ENCODE measurements at regions not wholly inside any gene's neighbourhood (a gene's known extent, or its start where the extent isn't known, plus 50 kb on each side); places are given as distances from the start of the nearest gene placed in this dataset.

DNA sequence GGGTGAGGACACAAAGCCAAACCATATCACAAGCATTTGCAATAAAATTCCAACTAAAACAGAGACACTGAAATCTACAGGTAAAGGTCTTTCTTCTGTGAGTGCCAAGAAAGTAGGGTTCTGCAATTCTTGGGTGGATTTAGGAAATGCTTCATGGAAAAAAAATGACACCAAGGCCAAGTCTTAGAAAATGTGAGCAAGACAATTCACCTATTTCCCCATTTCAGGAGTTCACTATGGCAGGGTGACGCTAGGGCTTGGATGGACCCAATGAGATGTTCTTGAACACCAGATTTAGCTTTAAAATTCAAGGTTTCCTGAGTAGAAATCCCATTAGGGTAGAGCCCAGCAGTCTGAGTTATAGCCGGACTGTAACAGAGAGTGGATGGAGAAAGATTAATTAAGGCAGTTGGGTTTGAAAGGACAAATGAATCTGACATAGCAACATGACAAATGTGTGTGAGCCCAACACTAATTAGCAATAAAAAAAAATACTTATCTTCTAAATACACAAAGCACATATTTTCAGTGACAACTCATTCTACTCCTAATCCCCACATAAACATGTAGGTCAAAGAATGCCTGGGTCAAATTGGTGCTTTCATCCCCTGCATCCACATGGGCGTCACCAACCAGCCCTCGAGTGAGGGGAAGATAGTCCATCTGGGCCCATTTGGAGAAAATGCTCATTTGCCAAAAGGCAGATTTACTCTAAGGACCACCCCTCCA lies 180.4 kb upstream of the JARID2 start:
- no peaks in the 10 kb centered on the region for H3K9me3 Mint-ChIP-seq
- no peaks in the 10 kb centered on the region for H3K4me1 ChIP-seq (ENCODE audit: insufficient read depth, low read length)
- no peaks in the 10 kb centered on the region for H3K27me3 Mint-ChIP-seq
- no peaks in the 10 kb centered on the region for H3K9me3 ChIP-seq (ENCODE audit: control insufficient read depth in 1 of 2, low read length in 2 of 2)
- H3K4me1 Mint-ChIP-seq, result peaks cover 0 to 1% (median 0%) of the 10 kb centered on the region in 4 donors
- ChIA-PET CTCF (ENCODE audit: partially characterized antibody) (no interaction called here), POLR2A (ENCODE audit: partially characterized antibody) (no interaction called here)
- DNase-seq, result no peak
- H3K4me3 ChIP-seq (ENCODE audit: low read length in 2 of 2), result no peak overlapping the region
- no peak overlapping the region for H3K4me3 Mint-ChIP-seq
- no peak overlapping the region for H3K27ac ChIP-seq (ENCODE audit: low read depth, low read length)
- intact Hi-C loops (cut with micrococcal nuclease), result no loop called here
- H3K36me3 ChIP-seq (ENCODE audit: insufficient read depth, low read length), result no peaks in the 10 kb centered on the region
- H3K36me3 Mint-ChIP-seq, result no peaks in the 10 kb centered on the region
- H3K27me3 ChIP-seq (ENCODE audit: insufficient read depth, low read length), result no peaks in the 10 kb centered on the region
- no peak overlapping the region for H3K27ac Mint-ChIP-seq

DNA sequence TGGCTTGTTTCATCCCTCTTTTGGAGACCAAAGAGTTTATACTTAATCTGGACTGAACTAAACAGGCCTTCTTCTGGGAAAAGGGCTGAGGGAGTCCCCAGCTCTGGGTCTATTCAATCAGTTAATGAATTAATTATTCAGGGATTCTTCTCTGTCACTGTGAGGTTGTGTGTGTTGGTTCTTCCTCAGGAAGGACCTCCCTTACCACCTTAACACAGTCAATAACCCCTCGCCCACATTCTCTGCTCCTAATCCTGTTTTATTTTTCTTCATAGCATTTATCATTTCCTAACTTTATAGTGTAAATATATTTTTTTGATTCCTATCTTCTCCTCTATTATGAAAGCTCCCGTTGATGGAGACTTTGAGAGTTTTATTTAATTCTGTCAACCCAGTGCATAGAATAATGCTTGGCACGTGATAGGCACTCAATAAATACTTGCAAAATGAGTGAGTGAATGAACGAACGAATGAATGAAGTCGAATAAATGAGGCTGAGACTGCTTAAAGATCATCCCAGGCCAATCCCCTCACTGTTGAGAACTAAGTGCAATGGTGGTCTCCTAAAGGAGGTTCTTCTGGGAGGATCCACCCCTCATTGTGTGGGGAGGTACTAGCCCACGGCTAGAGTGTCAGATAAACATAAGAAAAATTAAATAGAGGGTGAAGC lies 179.6 kb upstream of the JARID2 start:
- H3K4me1 ChIP-seq (ENCODE audit: insufficient read depth, low read length), result no peaks in the 10 kb centered on the region

DNA sequence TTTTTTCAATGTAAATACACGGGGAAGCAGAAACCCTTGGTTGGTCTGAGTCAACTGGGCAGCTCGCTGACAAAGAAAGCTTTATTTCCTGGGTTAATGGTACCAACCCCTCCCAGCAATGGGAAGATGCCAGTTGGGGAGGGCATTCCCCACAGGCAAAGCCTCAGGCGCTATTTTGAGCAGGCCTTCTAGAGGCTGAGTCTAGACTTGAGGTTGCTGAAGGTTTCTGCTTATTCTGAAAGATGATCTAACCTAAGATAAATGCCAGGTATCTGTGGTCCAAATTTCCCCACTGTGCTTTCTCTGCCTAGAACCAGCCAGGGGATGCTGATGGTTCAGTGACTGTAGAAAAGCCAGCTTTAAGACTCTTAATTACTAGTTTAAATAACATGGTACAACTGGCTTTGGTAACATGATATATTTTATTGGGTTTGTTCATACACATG lies 172.5 kb upstream of the JARID2 start:
- intact Hi-C loops (cut with micrococcal nuclease), result no loop called here
- ChIA-PET POLR2A (ENCODE audit: partially characterized antibody) (no interaction called here), CTCF (ENCODE audit: partially characterized antibody) (no interaction called here)
- Histone ChIP-seq H3K9me3 (ENCODE audit: control insufficient read depth in 1 of 2, low read length in 2 of 2) (no peaks in the 10 kb centered on the region), H3K27me3 (ENCODE audit: insufficient read depth, low read length) (no peaks in the 10 kb centered on the region), H3K27ac (ENCODE audit: low read depth, low read length) (no peak overlapping the region), H3K4me1 (ENCODE audit: insufficient read depth, low read length) (no peaks in the 10 kb centered on the region), H3K4me3 (ENCODE audit: low read length in 2 of 2) (no peak overlapping the region), H3K36me3 (ENCODE audit: insufficient read depth, low read length) (no peaks in the 10 kb centered on the region)
- DNase-seq, result no peak
- no peaks in the 10 kb centered on the region for H3K36me3 Mint-ChIP-seq
- no peak overlapping the region for H3K27ac Mint-ChIP-seq
- no peak overlapping the region for H3K4me3 Mint-ChIP-seq
- H3K4me1 Mint-ChIP-seq, result no peaks in the 10 kb centered on the region
- peaks cover 1 to 3% of the 10 kb centered on the region in 2 donors for H3K27me3 Mint-ChIP-seq
- no peaks in the 10 kb centered on the region for H3K9me3 Mint-ChIP-seq

More for the DNA sequence above, 179.6 kb upstream of the JARID2 start:
- Mint-ChIP-seq H3K4me3 (no peak overlapping the region), H3K27ac (no peak overlapping the region), H3K9me3 (no peaks in the 10 kb centered on the region), H3K4me1 (peaks cover 0 to 1% (median 0%) of the 10 kb centered on the region in 4 donors), H3K36me3 (no peaks in the 10 kb centered on the region), H3K27me3 (peaks cover 0 to 1% of the 10 kb centered on the region in 2 donors)
- DNase-seq, result no peak
- ChIA-PET POLR2A (ENCODE audit: partially characterized antibody) (no interaction called here), CTCF (ENCODE audit: partially characterized antibody) (no interaction called here)
- Histone ChIP-seq H3K9me3 (ENCODE audit: control insufficient read depth in 1 of 2, low read length in 2 of 2) (no peaks in the 10 kb centered on the region), H3K27me3 (ENCODE audit: insufficient read depth, low read length) (no peaks in the 10 kb centered on the region), H3K27ac (ENCODE audit: low read depth, low read length) (no peak overlapping the region), H3K36me3 (ENCODE audit: insufficient read depth, low read length) (no peaks in the 10 kb centered on the region), H3K4me3 (ENCODE audit: low read length in 2 of 2) (no peak overlapping the region)
- intact Hi-C loops (cut with micrococcal nuclease), result no loop called here

DNA sequence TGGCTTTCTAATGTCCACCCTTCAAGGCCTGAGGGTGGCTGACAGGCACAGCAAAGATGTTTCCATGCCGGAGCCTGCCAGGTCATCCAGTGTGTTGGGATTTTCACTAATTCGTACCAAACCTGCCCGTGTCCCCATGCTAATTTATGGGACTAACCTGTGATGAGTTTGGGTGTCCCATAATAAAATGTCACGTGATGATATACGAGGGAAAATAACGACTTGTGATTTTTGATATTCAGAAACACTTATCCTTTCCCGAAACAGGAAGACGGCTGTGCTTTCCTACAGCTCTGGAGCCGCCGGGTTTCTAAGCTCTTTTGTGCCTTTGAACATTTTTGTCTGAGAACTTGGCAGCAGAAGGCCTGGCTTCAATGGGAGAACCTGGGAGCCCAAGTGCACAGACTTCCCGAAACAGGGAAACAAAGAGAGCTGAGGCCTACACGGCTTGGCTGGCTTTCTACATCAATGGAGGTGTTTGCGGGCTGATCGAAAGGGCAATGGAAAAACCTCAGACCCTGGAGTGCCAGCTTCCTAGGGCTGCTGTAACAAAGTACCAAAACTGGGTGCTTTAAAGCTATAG lies 171.9 kb upstream of the JARID2 start:
- Histone ChIP-seq H3K27me3 (ENCODE audit: insufficient read depth, low read length) (no peaks in the 10 kb centered on the region), H3K27ac (ENCODE audit: low read depth, low read length) (no peak overlapping the region), H3K4me3 (ENCODE audit: low read length in 2 of 2) (no peak overlapping the region), H3K9me3 (ENCODE audit: control insufficient read depth in 1 of 2, low read length in 2 of 2) (no peaks in the 10 kb centered on the region), H3K36me3 (ENCODE audit: insufficient read depth, low read length) (no peaks in the 10 kb centered on the region), H3K4me1 (ENCODE audit: insufficient read depth, low read length) (no peaks in the 10 kb centered on the region)
- intact Hi-C loops (cut with micrococcal nuclease), result no loop called here
- ChIA-PET POLR2A (ENCODE audit: partially characterized antibody) (no interaction called here), CTCF (ENCODE audit: partially characterized antibody) (no interaction called here)
- H3K9me3 Mint-ChIP-seq, result no peaks in the 10 kb centered on the region
- no peaks in the 10 kb centered on the region for H3K4me1 Mint-ChIP-seq
- no peak for DNase-seq
- no peaks in the 10 kb centered on the region for H3K36me3 Mint-ChIP-seq
- H3K27me3 Mint-ChIP-seq, result peaks cover 1 to 3% of the 10 kb centered on the region in 2 donors
- no peak overlapping the region for H3K27ac Mint-ChIP-seq
- no peak overlapping the region for H3K4me3 Mint-ChIP-seq

DNA sequence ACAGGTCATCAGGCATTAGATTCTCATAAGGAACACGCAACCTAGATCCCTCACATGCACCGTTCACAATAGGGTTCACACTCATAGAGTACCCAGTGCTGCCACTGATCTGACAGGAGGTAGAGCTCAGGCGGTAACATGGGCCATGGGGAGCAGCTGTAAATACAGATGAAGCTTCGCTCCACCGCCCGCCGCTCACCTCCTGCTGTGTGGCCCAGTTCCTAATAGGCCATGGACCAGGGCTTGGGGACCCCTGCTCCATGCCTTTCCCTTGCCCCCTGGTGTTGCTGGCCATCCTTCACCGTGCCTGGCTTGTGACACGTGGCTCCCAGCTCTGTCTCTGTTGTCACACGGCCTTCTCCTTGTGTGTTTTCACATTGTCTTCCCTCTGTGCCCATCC lies 171.1 kb upstream of the JARID2 start:
- ChIA-PET CTCF (ENCODE audit: partially characterized antibody) (no interaction called here), POLR2A (ENCODE audit: partially characterized antibody) (no interaction called here)
- Mint-ChIP-seq H3K4me3 (no peak overlapping the region), H3K36me3 (no peaks in the 10 kb centered on the region), H3K9me3 (no peaks in the 10 kb centered on the region), H3K4me1 (no peaks in the 10 kb centered on the region), H3K27me3 (peaks cover 1 to 3% of the 10 kb centered on the region in 2 donors), H3K27ac (no peak overlapping the region)
- intact Hi-C loops (cut with micrococcal nuclease), result no loop called here
- H3K4me3 ChIP-seq (ENCODE audit: low read length in 2 of 2), result no peak overlapping the region
- no peaks in the 10 kb centered on the region for H3K9me3 ChIP-seq (ENCODE audit: control insufficient read depth in 1 of 2, low read length in 2 of 2)
- H3K4me1 ChIP-seq (ENCODE audit: insufficient read depth, low read length), result no peaks in the 10 kb centered on the region
- no peak overlapping the region for H3K27ac ChIP-seq (ENCODE audit: low read depth, low read length)
- no peak for DNase-seq
- no peaks in the 10 kb centered on the region for H3K36me3 ChIP-seq (ENCODE audit: insufficient read depth, low read length)
- no peaks in the 10 kb centered on the region for H3K27me3 ChIP-seq (ENCODE audit: insufficient read depth, low read length)

DNA sequence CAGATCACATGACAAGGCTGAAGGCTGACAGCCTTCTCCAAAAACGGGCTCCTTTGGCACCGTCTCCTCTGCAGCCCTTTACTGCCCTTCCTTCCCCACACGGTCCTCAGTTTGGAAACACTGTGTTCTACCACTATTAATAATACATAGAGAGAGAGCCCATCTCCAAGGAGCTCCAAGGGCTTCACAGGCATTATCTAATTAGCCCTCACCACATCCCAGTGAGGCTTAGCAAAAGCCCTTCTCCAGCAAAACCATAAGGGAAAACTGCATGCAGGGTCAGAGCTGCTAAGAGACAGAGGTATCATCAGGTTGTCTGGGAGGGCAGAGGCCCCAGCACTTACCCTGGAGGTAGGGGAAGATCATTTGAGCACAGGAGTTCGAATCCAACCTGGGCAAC lies 169.3 kb upstream of the JARID2 start:
- Mint-ChIP-seq H3K9me3 (no peaks in the 10 kb centered on the region), H3K4me1 (no peaks in the 10 kb centered on the region), H3K27ac (no peak overlapping the region), H3K27me3 (peaks cover 0 to 4% of the 10 kb centered on the region in 2 donors), H3K4me3 (no peak overlapping the region), H3K36me3 (no peaks in the 10 kb centered on the region)
- DNase-seq, result no peak
- no peaks in the 10 kb centered on the region for H3K4me1 ChIP-seq (ENCODE audit: insufficient read depth, low read length)
- no peaks in the 10 kb centered on the region for H3K36me3 ChIP-seq (ENCODE audit: insufficient read depth, low read length)
- POLR2A ChIA-PET (ENCODE audit: partially characterized antibody), result no interaction called here
- intact Hi-C loops (cut with micrococcal nuclease), result no loop called here
- no peak overlapping the region for H3K4me3 ChIP-seq (ENCODE audit: low read length in 2 of 2)
- no peaks in the 10 kb centered on the region for H3K9me3 ChIP-seq (ENCODE audit: control insufficient read depth in 1 of 2, low read length in 2 of 2)
- no peaks in the 10 kb centered on the region for H3K27me3 ChIP-seq (ENCODE audit: insufficient read depth, low read length)
- no peak overlapping the region for H3K27ac ChIP-seq (ENCODE audit: low read depth, low read length)
- CTCF ChIA-PET (ENCODE audit: partially characterized antibody), result no interaction called here

DNA sequence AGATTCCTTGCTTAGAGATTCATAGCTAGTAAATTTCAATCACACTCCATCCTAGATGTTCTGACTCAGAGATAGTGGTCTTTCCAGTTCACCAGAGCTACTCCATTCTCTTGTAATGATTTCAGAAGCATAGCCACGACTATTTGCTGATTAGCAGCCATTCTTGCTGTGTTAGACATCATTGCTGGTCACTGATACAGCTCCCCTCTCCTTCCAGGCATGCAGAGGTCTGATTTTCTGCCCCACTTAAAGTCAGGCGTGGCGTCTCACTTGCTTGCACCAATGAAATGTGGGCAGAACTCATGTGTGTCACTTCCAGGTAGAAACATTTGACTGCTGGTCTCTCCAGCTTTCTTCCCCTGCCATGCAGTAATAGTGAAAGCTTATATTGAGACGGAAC lies 168.9 kb upstream of the JARID2 start:
- no peaks in the 10 kb centered on the region for H3K4me1 ChIP-seq (ENCODE audit: insufficient read depth, low read length)
- DNase-seq, result no peak
- H3K36me3 ChIP-seq (ENCODE audit: insufficient read depth, low read length), result no peaks in the 10 kb centered on the region
- no peak overlapping the region for H3K4me3 ChIP-seq (ENCODE audit: low read length in 2 of 2)
- H3K36me3 Mint-ChIP-seq, result no peaks in the 10 kb centered on the region
- H3K4me3 Mint-ChIP-seq, result no peak overlapping the region
- H3K9me3 Mint-ChIP-seq, result no peaks in the 10 kb centered on the region
- H3K4me1 Mint-ChIP-seq, result no peaks in the 10 kb centered on the region
- H3K27me3 Mint-ChIP-seq, result peaks cover 0 to 4% of the 10 kb centered on the region in 2 donors
- no peaks in the 10 kb centered on the region for H3K9me3 ChIP-seq (ENCODE audit: control insufficient read depth in 1 of 2, low read length in 2 of 2)
- peak overlapping the region in 1 of 7 donors; percentile 23 for H3K27ac Mint-ChIP-seq
- ChIA-PET CTCF (ENCODE audit: partially characterized antibody) (no interaction called here), POLR2A (ENCODE audit: partially characterized antibody) (no interaction called here)
- intact Hi-C loops (cut with micrococcal nuclease), result no loop called here
- H3K27ac ChIP-seq (ENCODE audit: low read depth, low read length), result no peak overlapping the region
- no peaks in the 10 kb centered on the region for H3K27me3 ChIP-seq (ENCODE audit: insufficient read depth, low read length)
